Urinary bladder (tissue), 3 donors: ENCODE measurements at regions not wholly inside any gene's neighbourhood (a gene's known extent, or its start where the extent isn't known, plus 50 kb on each side); places are given as distances from the start of the nearest gene placed in this dataset.

Experiments
- DNase-seq: peaks from one replicate; pipeline ENCODE4 v3.0.0-alpha.2; 2015; ENCODE audit errors: extremely low spot score
- H3K27ac ChIP-seq: one replicate; pipeline ENCODE4 v1.5.1; 2013; ENCODE audit warnings: low read depth, mild to moderate bottlenecking, moderate library complexity
- H3K36me3 ChIP-seq: one replicate; pipeline ENCODE4 v1.6.1; 2013; ENCODE audit warnings: mild to moderate bottlenecking, moderate library complexity; ENCODE audit not compliant: insufficient read depth
- H3K4me1 ChIP-seq: one replicate; pipeline ENCODE4 v1.6.1; 2013; ENCODE audit warnings: mild to moderate bottlenecking, moderate library complexity; ENCODE audit not compliant: insufficient read depth
- H3K4me3 ChIP-seq: one replicate; pipeline ENCODE4 v1.5.1; 2013; ENCODE audit warnings: low read depth, low read length
- WGBS: extraction: QIAGEN DNeasy Blood & Tissue Kit; methylation state at CpG from one replicate; pipeline ENCODE4 v1.1.7; 2013; 5-methylcytosine and 5-hydroxymethylcytosine counted together
- donor health status: healthy with polysubstance abuse.
- donor health status: healthy.

DNA sequence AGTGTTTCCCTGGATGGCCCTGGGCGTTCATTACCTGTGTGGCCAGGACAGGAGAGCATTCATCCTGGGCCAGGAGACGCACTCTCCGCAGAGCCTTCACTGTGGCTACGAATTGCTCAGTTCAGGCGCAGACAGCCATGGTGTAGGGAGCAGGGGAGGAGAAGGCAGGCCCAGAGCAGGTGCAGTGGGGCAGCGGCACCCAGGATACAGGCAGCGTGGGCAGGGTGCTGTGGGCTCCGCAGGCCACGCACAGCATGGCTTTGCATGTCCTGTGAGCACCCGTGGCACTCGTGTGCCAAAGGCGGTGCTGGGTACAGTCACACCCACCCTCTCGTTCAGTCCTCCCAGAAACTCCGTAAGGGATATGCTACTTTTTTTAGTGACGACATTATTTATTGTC lies 124.2 kb upstream of the B3GAT1 start:
- no peak for DNase-seq

DNA sequence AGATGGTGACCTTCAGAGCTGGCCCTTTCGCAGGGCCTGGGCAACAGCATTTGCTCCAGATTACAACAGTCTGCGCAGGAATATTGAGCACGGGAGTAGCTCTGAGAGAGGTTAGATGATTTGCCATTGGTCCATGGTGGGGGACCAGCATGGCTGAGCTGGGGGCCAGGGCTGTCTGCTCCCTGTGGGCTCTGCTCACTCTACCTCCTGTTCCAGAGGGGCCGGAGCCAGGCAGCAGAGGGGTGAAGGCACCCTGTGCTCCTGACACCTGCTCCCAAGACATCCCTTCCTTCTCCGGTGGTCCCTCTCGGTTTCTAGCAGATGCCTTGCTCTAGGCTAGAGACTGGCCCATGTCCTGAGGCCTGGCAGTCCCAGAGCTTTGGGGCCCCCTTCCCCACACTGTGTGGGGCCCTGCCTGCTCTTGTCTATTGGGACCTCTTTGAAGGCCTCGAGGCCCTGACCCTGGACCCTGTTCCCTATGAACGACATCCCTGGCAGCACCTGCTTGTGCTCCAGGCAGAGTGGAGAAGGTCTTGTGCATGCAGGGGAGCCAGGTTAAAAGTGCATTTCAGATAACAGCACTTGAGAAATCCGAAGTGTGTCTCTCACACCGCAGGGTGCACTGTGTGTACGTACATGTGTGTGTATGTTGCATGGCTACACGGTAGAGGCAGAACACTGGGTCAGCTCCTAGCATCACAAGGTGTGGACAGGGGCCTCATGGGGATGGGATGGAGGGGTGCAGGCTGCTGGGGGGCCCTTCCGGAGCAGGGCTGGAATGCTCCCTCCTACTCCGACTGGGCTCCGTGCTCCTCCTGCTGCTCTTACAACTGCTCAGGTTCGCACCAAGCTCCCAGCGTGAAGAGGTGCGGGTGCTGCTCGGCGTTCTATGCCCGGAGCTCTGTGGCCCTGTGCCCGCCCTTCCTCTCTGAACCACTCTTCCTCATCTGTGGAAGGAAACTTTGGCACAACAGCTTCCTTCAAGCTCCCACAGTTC lies 123.3 kb upstream of the B3GAT1 start:
- Histone ChIP-seq H3K4me3 (no peak overlapping the region), H3K27ac (no peak overlapping the region), H3K4me1 (no peaks in the 10 kb centered on the region), H3K36me3 (no peaks in the 10 kb centered on the region)
- no peak for DNase-seq
- WGBS: 86% methylated on average over 22 of the region's 22 CpGs

More for the DNA sequence above, 124.2 kb upstream of the B3GAT1 start:
- Histone ChIP-seq H3K4me1 (no peaks in the 10 kb centered on the region), H3K4me3 (no peak overlapping the region), H3K36me3 (no peaks in the 10 kb centered on the region), H3K27ac (no peak overlapping the region)
- WGBS: 75% methylated on average over 15 of the region's 15 CpGs

DNA sequence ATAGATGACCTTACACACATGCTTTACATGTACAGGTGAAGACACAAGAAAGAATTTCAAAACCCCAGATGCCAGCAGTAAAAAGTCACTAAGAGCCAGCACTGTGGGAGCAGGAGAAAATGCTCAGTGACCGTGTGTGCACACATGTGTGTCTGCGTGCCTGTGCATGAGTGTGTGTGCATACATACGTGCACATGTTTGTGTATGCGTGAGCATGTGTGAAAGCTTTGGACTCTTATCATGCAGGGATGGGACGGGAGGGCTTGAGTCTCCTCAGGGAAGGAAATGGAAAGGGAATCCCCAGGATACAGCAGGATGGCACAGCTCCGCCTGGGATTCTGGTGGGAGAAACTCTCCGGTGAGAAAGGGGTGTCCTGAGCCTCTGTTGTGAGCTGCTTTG lies 121.5 kb upstream of the B3GAT1 start:
- no peak overlapping the region for H3K4me3 ChIP-seq
- 81% methylated on average over 7 of the region's 7 CpGs for WGBS
- DNase-seq: no peak
- H3K4me1 ChIP-seq: no peaks in the 10 kb centered on the region
- H3K27ac ChIP-seq: no peak overlapping the region
- no peaks in the 10 kb centered on the region for H3K36me3 ChIP-seq

DNA sequence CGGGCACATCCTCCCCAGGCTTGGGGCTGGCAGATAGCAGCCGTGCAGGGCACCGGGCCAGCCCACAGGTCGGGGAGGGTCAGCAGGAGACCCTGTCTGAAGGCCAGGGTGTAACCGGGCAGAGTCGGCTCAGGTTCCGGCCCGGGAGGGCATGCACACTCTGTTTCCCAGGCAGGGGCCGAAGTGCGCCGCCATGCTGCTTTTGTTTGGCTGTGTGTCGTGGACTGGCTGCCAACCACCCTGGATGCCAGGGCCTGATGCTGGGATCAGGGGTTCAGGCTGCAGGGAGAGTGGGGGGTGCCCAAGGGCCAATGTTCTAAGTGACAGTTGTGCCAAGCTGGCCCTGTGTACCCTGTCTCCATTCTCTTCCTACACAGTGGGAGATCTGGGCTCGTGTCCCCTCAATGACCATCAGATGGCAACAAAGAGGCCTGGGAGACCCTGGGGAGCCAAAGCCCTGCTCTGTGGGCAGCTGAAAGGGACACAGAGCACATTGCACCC lies 120.9 kb upstream of the B3GAT1 start:
- H3K4me3 ChIP-seq: no peak overlapping the region
- no peak for DNase-seq
- no peak overlapping the region for H3K27ac ChIP-seq
- WGBS: 86% methylated on average over 13 of the region's 13 CpGs
- no peaks in the 10 kb centered on the region for H3K4me1 ChIP-seq
- no peaks in the 10 kb centered on the region for H3K36me3 ChIP-seq

DNA sequence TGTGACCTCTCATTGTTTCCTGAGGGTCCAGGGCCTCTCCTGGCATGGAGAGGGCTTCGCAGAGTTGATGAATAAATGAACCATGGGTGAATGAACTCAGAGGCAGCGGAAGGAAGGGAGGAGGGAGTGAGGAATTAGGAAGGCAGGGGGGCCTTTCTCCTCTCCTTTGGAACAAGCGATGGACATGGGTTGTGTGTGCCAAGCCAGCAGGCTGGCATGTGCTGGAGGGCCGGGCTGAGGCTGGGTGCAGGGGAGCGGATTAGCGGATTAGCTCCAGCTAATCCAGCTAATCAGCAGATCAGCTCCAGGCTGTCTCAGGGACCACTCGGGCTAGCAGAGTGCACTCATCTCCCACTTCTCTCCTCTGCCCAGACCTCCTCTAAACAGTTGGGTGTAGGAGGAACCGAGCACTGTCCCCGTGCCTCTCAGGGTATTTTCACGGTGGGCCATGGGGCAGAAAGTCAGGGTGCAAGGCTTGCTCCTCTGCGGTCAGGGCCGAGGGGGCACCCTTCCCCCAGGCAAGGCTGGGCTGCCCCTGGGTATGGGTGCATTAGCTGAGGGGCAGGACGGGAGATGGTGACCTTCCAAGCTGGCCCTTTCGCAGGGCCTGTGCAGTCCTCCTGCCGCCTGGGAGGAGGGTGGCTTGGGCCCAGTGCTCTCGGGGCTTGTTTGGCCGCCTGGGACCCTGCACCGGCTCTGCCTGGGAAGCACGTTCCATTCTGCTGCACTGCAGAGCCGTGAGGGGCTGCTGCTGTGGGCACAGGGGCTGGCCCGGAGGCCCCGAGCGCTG lies 120.3 kb upstream of the B3GAT1 start:
- WGBS: 89% methylated on average over 23 of the region's 23 CpGs
- H3K27ac ChIP-seq: no peak overlapping the region
- no peak for DNase-seq

DNA sequence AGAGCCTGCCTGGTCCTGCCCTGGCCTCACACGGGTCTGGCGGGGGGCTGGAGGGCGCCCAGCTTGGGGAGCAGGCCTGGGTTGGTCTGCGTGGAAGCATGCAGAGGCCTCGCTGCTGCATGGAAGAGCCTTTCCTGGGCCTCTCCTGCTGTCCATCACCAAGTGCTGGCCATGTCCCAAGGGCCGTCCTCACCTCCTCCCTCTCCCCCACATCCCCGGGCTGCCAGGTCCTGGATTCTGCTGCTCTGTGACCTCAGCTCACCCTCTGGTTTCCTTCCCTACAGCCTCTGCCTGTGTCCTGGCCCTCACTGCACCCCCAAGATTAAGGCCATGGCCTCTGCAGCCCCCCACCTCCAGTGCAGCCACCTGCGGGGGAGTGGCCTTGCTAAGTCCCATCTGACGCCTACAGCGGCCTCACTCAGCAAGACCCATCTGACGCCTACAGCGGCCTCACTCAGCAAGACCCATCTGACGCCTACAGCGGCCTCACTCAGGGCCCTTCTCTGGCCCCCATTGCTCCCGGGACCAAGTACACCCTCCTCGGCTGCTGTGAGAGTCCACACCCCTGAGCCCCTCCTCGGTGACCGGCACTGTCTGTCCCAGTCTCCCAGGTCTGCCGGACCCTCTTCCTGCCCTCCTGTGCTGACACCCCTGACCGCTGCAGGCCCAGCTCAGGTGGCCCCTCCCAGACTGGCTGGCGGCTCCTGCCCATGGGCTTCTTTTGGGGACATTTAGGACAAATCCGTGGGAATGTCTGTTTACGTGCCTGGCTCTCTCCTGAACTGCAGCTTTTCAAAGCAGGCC lies 119.5 kb upstream of the B3GAT1 start:
- Histone ChIP-seq H3K4me1 (no peaks in the 10 kb centered on the region), H3K27ac (no peak overlapping the region), H3K36me3 (no peaks in the 10 kb centered on the region), H3K4me3 (no peak overlapping the region)
- WGBS: 66% methylated on average over 23 of the region's 23 CpGs
- no peak for DNase-seq

More for the DNA sequence above, 120.3 kb upstream of the B3GAT1 start:
- no peaks in the 10 kb centered on the region for H3K36me3 ChIP-seq
- no peaks in the 10 kb centered on the region for H3K4me1 ChIP-seq
- H3K4me3 ChIP-seq: no peak overlapping the region

DNA sequence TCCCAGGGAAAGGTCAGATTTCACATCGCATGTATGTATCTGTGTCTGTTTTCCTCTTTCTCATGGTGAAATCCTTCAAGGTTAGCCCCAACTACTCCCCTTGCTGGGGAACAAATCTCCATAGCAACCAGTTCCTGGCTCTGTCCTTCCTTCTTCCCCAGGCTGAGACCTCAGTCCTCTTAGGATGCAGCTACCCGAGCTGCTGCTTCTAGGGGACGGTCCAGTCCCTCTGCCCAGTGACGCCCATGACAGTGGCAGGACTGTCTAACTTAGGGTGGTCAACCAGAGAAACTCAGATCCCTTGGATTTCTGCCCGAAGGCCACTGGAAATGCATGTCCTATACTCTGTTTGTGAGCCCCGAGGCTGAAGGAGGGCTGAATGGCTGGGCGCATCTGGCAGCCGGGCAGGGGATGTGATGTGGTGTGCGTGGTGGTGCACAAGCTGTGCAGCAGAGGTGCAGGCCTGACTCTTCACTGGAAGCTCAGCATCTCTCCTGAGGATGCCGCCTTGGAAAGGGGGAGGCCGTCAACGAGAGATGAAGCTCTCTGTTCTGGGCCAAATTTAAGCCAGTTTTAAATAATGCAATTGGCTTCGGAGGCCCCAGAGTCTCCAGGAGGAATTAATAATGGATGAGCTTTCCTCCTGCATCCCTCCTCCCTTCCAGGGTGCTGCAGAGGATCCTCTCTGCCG lies 118.7 kb upstream of the B3GAT1 start:
- no peaks in the 10 kb centered on the region for H3K4me1 ChIP-seq
- H3K36me3 ChIP-seq: no peaks in the 10 kb centered on the region
- DNase-seq: no peak
- no peak overlapping the region for H3K4me3 ChIP-seq
- no peak overlapping the region for H3K27ac ChIP-seq
- WGBS: 67% methylated on average over 14 of the region's 14 CpGs

DNA sequence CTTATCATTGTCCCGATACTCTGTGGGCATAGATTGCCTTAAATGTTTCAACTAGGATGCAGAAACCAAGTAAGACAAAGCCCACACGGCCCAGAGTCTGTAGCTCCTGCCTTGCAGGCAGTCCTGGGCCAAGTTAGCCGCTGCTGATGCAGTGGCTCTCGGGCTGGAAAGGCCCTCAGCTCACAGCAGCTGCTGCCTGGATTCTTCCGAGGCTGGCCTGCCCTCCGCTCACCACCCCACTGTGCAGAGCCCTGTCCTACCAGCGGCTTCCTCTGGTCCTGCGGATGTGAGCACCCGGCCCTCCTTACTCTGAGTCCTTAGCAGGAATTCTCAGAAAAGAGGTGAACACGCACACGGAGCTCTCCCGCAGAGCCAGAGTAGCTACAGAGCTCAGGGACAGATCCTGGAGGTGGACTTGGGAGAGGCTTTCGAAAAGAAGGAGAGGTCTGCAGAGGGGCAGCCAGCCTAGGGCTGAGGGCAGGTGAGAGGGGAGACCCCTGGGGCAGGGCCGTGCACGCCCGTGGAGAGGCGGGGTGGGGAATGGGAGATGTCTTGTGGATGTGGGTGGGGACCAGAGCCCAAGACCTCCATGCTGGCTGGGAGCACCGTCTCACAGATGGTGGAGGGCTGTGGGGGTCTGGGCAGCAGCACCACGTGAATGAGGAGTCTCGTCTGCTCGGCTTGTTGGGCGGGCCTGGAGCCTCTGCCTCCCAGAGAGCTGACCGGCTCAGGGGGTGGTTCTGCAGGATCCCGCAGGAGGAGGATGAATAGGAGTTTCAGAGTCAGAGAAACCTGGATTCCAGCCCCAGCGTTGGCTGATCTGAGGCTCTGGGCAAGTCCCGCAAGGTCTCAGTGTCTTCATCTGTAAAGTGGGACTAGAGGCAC lies 117.4 kb upstream of the B3GAT1 start:
- WGBS: 68% methylated on average over 26 of the region's 26 CpGs
- no peaks in the 10 kb centered on the region for H3K36me3 ChIP-seq
- no peak overlapping the region for H3K27ac ChIP-seq
- no peak overlapping the region for H3K4me3 ChIP-seq
- no peaks in the 10 kb centered on the region for H3K4me1 ChIP-seq
- no peak for DNase-seq

DNA sequence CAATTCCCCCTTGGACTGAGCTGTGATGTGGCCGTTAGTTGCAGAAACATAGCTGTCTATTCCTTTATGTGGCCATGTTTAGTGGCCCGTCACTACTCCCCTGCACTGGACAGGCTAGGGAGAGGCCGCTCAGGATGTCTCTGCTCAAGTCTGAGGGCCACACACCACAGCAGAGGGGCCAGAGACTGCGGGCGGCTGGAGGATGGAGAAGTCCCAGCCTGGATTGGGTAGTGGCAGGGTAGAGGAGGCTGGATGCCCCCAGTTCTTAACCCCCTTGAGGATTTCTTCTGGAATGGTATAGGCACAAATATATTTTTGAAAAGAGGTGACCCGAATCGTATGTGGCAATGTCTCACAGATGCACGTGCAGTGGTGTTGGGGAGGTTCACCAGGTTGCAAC lies 116.4 kb upstream of the B3GAT1 start:
- H3K4me3 ChIP-seq: no peak overlapping the region
- no peak for DNase-seq
- WGBS: 91% methylated on average over 8 of the region's 8 CpGs
- no peak overlapping the region for H3K27ac ChIP-seq
- H3K4me1 ChIP-seq: no peaks in the 10 kb centered on the region
- no peaks in the 10 kb centered on the region for H3K36me3 ChIP-seq

DNA sequence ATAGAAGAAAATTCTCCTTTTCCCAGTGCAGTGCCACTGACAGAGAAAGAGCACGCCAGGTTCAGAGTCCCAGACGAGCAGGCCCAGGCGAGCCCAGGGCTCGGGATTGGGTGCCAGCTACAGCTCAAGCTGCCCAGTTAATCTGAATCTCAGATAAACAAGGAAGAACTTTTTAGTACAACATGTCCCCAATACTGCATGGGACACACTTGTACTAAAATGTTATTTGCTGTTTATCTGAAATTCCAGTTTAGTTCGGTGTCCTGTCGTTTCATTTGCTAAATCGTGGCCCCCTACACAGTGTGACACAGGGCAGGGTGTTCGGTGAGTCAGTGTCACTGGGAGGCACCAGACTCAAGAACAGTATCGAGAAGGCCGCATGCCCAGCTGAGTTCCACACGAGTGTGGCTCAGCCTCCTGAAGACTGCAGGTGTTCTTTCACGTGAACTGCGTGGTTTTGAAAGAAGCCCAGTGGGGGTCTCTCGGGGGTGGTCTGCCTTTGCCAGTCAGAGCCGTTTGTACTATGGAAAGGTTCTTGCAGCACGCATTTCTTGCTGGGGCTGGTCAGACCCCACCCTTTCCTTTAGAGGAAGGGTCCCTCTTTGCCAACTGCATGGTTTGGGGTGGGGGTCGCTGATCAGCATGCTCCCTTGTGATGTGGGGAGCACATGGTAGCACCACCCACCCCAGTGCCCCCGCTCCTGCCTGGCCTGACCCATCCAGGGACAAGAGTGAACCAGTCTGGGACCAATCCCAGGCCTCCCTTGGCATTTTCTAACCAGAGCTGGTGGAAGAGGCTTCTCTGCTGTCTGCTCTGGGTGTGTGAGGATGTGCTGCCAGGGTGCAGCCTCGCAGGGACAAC lies 115.6 kb upstream of the B3GAT1 start:
- 75% methylated on average over 19 of the region's 19 CpGs for WGBS
- Histone ChIP-seq H3K27ac (no peak overlapping the region), H3K36me3 (no peaks in the 10 kb centered on the region), H3K4me1 (no peaks in the 10 kb centered on the region), H3K4me3 (no peak overlapping the region)
- no peak for DNase-seq
